EH (cell line): ENCODE measurements at regions not wholly inside any gene's neighbourhood (a gene's known extent, or its start where the extent isn't known, plus 50 kb on each side); places are given as distances from the start of the nearest gene placed in this dataset.

Source experiments
- DNase-seq: peaks from one replicate; pipeline ENCODE4 v3.0.0-alpha.2; 2015; ENCODE audit warnings: low read depth

DNA sequence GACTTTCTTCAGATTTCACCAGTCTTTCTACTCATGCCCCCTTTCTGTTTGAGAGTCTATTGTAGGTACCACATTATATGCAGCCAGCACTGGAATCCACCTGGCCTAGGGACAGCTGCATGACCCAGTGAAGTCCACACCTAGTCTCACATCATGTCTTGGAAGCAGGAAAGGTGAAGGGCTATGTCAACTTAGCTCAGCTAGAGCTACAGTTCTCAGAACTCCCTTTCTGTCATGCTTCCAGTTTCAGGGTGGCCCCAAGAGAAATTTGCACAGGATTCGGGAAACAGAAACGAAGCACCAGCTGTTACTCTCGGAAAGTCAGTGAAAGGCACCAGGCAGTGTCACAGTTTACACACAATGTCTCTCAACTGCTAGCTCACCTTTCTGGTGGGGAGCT is 51.6 kb upstream of the NLRP1 start:
- DNase-seq, result no peak

DNA sequence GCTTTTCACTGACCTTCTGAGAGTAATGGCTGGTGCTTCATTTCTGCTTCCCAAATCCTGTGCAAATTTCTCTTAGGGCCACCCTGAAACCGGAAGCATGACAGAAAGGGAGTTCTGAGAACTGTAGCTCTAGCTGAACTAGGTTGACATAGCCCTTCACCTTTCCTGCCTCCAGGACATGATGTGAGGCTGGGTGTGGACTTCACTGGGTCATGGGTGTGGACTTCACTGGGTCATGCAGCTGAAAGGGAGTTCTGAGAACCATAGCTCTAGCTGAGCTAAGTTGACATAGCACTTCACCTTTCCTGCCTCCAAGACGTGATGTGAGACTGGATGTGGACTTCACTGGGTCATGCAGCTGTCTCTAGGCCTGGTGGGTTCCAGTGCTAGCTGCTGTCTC is 54.3 kb upstream of the NLRP1 start:
- no peak for DNase-seq

DNA sequence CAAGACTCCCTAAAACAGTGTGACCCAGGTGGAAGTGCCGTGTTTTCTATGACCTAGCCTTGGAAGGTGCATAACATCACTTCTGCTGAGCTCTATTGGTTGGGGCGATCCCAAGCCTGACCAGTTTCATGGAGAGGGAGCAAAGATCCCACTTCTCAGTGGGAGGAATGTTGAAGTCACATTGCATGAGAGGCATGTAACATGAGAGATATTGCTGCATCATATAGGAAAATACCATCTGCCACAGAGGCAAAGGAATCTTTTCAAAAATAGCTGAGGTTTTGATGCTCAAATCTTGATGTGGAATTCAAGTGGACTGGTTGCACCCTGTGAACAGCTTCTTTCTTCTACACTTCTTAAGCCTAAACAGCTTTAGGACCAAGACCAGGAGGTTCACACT is 56.4 kb upstream of the NLRP1 start:
- DNase-seq, result peak; percentile 7

DNA sequence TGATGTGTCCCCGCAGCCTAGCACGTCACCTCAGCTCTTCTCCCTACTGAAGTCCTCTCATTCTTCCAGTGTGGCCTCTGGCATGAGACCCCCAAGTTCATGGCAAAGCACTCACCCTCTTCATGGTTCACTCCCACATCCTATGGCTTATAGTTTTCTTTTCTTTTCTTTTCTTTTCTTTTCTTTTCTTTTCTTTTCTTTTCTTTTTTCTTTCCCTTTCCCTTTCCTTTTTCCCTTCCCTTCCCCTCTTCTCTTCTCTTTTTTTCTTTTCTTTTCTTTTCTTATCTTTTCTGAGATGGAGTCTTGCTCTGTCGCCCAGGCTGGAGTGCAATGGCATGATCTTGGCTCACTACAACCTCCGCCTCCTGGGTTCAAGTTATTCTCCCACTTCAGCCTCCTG is 58.4 kb upstream of the NLRP1 start:
- DNase-seq, result no peak

DNA sequence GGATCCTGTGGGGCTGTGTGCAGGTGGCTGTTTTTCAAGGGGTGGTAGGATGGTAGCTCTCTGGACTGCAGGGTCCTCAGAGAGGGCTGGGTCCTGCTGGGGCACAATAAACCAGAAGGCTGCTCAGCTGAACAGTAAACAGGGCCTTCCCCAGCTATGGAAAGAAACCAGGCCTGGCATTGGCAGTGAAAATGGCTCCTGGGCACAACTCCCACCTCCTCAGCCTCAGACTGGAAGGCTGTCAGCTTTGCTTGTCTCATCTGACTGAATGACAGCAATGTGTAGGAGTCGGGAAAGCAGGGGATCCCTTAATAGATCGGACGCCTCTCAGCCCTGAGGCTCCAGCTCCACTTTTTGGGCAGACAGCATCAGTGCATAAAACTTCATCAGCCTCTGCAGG is 59.8 kb upstream of the NLRP1 start:
- no peak for DNase-seq

DNA sequence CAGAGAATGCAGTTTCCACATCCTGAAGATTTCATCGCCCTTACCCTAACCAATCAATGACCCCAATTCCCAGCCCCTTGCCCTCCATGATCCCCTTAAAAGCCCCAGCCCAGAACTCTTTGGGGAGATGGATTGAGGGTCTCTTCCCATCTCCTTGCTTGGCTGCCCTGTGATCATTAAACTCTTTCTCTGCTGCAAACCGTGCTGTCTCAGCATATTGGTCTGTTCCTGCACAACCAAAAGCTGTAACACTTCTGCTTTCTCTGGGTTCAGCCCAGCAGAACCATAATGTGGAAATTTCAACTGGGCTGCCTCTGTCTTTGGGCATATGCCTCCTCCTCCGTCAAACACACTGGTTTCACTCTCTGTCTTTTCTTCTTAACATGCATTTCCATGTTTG is 67.0 kb upstream of the NLRP1 start:
- DNase-seq, result no peak

DNA sequence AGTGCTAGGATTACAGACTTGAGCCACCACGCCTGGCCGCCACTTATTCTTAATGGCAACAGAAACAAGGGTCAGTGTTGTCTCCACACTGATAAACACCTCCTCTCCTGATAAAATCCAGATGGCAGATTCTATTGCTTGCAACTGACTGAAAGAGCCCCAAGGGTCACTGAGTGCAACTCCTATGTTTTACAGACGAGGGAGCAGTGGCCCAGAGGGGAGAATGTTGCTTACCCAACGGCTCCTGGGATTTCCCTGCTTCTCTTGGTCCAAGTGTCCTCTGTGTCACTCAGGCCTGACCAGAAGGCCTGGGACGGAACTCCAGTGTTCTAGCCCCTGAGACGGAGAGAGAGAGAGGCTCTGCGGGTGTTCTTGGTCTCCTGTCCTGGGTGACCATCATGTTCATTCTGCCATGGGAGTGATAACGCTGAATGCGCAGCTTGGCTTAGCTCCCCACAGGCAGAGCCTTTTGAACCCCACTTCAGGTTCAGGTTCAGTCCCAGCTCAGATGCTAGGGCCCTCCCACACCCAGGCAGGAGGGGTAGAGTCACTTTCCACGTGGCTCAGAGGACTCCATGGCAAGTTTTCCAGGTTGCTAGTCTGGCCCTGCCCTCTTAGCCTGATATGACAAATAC is 77.3 kb upstream of the NLRP1 start:
- DNase-seq, result no peak

DNA sequence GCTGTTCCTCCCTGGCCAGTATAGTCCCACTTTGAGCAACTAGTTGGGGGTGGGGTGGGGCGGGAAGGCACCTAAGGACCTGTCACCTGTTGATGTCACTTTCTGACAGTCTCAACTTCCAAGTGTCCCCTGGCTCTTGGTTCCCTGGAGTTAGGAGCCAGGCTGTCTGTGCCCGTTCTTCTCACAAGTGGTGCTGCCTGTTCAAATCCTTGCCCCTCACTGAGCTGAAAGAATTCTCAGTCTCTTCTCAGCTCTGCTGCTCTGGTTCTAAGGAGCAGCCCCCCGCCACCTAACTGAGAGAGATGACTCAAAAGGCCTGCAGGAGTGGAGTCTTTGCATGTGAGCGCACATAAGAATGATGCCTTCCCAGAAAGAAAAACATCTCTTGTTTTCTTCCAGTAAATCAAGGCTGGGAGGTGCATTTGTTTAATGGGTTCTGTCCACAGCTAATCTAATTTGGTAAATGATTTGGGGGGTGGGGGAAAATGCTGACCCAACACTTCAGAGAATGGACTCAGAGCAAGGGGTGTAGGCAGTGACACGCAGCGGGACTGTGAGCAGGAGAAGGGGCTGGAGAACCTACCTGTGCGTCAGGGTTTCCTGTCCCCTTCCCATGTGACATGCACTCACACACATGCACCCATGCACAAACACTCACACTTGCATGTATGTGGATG is 78.2 kb upstream of the NLRP1 start:
- no peak for DNase-seq

DNA sequence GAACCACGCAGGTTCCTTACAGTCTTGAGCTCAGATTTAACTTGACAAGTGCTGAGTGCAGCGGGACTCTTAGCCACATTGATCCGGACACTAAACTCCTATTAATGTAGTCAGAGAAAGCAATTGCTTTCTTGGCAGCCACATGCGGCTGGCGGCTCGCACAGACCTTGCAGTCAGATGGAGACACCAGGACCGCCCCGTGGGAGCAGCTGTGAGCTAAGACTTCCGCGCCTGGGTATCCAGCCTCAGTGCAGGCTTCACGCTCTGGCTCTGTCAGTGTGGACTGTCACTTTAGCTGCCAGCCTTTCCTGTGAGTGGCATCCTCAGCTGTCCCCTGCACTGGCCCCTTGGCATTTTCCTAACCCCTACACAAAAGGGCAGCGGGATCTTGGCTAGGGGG is 80.9 kb upstream of the NLRP1 start:
- DNase-seq, result no peak

DNA sequence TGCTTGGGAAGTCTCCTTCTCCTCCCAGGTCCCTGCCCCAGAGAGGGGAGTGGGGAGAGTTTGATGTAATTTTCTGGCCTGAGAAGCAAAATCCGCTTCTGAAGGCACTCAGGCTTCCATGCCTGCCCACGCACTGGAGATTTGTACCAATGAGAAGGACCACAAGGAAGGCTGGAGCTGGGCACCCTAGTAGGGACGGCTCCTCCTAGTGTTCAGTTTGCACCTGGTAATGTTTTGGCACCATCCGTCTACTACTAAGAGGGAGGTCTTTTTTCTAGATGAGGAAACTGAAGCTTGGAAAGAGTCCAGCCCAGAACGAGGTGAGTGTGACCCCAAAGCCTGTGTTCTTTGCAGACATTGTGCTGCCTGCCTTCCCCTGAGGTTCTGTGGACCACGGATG is 83.6 kb upstream of the NLRP1 start:
- peak; percentile 7 for DNase-seq

DNA sequence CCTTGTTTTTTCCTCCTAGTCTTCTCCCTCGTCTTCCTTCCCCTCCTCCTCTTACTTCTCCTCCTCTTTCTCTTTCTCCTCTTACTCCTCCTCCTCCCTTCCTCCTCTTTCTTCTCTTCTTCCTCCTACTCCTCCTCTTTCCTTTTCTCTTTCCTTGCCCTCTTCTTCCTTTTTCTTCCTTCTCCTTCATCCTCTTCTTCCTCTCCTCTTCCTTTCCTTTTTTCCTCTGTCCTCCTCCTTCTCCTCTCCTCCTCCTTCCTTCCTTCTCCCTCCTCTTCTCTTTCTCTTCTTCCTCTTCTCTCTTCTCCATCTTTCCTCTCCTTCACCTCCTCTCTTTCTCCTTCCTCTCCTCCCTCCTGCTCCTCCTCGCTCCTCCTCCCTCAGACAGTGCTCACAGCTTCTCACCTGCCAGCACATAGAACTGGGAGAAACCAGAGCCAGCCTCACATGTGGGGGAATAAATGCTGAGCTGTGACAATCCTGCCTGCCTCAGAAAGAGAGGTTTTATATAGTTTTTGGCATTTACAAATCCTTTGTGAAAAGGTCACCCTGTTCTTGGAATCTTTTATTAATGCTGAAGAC is 84.3 kb upstream of the NLRP1 start:
- DNase-seq, result no peak

DNA sequence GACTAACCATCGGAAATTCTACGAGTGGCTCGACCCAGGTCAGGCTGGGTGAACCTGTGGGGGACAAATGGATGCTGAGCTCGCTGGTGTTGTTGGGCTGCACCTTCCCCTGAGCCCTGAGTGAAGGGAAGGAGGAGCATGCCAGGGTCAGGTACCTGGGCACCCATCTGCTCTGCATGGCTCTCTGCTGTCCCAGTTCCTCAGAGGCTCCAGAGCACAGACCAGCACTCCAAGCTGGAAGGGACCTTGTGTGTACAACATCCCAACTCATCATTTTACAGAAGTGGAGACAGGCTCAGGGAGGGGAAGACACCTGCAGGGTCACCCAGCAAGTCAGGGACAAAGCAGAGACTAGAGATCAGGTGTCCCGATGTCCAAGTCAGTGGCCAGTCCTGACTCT is 84.9 kb upstream of the NLRP1 start:
- no peak for DNase-seq

DNA sequence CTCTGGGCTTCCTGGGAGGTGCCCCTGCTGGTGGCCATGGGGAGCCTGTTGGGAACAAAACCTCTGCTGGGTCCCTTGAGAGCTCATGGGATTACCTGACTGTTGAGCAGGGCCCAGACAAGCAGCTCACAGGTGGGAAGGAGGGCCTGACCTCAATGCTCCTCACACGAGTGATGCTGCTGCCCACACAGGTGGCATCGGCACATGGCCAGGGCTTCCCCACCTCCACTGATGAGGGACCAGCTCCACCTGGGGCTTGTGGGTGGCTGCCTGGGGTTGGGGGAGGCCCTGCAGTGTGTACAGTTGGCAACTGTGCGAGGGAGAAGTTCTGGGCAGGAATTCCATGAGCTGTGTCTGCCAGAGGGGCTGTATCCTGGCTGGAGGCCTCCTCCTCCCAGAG is 87.8 kb upstream of the NLRP1 start:
- DNase-seq, result no peak

DNA sequence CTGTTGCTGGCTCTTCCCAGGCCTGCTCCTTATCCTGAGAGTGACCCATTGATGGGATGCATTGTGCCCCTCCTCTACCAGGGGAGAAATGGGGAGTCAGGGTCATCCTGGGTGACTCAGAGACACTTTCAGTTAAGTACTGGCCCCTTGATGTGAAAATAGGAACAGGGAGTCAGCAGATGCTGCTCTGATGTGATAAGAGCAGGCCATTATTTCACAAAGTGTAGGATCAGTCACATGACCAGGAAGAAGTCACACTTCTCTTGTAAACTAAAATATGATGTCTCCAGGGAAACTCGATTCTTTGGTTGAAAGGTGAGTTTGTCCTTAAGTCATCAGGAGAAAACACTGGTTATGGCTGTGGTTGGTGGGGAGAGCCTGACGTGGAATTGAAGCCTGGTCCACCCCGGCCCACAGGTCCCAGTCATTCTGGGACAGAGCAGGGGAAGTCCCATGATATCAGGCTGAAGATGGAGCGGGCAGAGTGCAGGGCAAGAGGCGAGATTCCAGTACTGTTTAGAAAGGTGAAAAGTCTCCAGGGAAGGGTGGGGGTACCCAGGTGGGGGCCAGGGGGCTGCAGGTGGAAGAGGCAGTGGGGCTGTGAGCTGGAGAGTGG is 88.6 kb upstream of the NLRP1 start:
- DNase-seq, result no peak

DNA sequence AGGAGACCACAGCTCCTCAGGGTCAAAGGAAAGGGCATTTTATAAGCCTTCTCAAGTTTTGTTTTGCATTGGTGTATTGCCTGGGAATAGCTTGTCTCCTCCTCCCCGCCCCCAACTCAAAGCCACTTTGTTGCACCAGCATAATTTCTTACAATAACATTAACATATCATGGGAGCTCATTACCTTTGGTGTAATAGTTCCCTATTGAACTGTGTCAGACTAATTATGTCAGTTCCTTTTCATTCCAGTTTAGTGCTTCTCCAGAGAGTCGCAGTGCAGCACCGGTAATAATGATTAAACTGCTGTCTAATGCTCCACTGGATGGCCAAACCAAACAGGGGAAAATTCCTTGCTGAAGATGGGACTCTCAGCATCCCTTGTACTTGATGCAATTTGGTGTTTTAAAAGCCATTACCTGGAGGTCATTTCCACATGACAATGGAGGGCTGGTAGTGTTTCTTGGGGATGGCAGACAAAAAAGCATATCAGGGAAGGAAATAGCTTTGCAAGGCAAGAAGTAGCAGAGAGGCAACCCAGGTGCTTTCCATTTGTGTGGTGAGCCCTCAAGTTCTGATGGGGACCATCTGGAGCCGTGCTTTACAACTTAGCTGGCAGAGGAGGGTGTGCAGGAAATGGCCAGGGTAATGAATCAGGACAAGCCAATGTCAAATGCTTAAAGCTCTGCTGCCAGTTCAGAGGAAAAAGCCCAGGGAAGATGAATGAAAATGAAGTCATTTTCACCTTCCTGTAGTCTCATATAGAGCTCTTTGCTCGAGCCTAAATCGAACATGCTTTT is 91.5 kb upstream of the NLRP1 start:
- DNase-seq, result no peak

DNA sequence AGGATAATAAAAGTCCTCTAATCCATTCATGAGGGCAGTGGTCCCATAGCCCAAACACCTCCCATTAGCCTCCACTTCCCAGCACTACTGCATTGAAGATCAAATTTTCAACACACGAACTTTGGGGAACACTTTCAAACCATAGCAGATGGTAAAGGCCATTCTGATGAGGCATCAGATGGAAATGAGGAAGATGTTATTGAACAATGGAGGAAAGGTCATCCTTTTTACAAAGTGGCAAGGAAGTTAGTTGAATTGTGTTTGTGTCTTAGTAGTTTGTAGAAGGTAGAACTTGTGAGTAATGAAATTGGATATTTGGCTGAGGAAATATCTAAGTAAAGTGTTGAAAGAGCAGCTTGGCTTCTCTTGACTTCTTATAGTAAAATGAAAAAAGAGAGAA is 93.3 kb upstream of the NLRP1 start:
- DNase-seq, result no peak

DNA sequence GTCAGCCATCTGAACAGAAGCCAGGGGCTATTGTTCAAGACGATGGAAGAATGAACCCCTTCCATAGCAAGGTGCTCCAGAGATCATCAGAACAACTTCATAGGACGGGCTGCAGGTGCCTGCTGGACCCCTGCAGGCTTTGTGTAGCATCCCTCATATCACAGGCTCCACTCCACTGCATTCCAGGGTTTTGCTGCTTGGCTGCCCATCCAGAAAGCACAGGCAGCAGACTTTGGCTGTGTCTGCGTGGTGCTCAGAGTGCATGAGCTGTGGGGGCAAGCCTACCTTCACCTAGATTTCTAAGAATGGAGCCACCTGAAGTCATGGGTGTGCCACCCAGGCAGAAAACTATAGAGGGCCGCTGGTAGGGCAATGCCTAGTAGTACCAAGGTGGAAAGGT is 93.9 kb upstream of the NLRP1 start:
- DNase-seq, result no peak

DNA sequence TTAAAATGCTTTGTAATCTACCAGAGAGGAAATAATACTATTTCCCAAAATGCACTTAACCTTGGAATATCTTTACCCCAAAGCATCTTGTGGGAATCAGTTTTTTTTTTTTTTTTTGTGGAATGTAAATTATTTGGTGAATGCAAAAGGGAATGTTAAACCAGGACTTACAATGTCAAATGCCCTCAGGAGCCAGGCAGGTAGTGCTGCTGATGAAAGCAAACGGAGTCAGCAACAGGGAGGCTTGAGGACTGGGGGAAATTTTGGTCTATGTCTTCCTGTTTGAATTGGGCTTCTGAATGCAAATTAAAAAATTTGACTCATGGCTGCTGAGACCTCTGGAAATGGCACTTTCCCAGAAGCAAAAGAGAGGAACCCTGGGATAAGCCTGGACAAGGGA is 96.5 kb upstream of the NLRP1 start:
- DNase-seq, result no peak

DNA sequence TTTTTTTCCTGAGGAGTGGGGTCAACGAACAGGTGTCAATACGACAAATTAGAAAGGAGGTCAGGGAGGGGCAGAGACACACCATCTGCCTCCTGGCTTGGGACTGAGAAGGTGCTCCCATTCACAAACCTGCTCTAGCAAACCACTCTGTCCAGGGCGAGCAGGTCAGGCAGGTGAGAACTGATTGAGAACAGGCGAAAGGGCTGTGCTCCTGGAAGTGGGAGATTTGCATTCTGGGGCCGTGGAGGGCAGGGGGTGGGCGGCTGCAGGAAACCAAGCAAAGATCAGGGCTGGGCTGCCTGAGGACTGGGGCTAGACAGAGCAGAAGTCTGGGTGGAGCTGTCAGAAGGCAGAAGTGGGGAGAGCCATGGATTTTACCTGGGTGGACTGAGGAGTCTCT is 98.9 kb upstream of the NLRP1 start:
- DNase-seq, result no peak

DNA sequence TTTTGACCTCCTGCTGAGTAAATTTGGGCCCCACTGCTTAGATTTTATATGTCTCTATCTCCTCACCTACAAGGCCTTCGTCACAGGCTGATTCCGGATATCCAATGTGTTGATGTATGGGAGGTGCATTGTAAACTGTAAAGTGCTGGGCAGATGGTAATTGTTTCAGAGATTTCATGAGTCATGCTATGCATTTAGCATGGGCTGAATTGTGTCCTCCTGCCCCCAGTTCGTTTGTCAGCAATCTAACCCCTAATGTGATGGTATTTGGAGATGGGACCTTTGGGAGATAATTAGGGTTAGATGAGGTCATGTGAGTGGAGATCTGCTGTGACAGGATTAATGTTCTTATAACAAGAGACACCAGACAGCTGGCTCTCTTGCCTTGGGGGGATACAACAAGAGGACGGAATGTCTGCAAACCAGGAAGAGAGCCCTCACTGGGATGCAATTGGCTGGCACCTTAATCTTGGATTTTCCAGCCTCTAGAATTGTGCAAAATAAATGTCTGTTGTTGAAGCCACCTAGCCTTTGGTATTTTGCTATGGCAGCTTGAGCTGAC is 101.8 kb upstream of the NLRP1 start:
- DNase-seq, result no peak

DNA sequence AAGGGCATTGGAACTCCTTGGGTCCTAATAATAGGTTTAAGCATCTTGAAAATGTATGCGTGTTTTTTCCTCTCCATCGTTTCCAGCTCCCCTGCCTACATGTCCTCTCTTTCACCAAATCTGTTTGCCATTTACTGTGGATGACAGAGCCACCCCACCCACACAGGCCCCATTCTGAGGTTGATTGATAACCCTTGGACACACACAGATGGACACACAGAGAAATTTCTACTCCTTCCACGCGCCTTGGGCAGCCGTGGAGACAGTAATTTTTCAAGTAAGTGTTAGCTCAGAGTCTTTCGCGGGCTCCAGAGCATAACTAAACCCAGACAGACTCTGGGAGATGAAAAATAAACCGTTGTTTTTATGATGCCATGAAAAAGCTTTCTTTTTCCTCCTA is 103.3 kb upstream of the NLRP1 start:
- no peak for DNase-seq

DNA sequence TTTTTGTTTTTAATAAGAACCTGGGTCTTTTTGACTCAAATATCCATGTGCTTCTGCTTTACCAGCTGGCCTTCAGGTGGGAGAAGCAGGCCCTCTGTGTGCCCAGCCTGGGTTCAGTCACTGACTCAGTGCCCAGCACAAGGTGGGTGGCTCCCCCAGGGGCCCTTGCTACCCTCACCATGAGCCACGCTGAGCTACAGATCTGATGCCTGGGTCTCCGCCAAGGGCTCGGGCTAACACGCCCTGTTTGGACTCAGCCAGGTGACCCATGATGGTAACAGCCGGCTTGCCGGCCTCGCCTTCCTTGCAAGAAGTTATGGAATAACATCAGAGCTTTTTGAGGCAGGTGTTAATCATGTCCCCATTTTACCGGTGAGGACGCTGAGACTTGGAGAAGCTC is 109.5 kb upstream of the NLRP1 start:
- DNase-seq, result no peak
